Left forelimb (tissue), 1 donor: ENCODE measurements at regions not wholly inside any gene's neighbourhood (a gene's known extent, or its start where the extent isn't known, plus 50 kb on each side); places are given as distances from the start of the nearest gene placed in this dataset.
A peak's percentile ranks its signal among the peaks of the same experiment; 100 is the strongest.

Source experiments
- DNase-seq: peaks from one replicate; pipeline ENCODE4 v3.0.0-alpha.2; 2018; ENCODE audit warnings: low spot score

GRCh38 chr5:125176005-125176390, 429.6 kb upstream of the ZNF608 start:
- no peak for DNase-seq

- DNase-seq: no peak
These were observed 430.9 kb upstream of the ZNF608 start for GRCh38 chr5:125177340-125177739.

- DNase-seq: no peak
These were observed 433.2 kb upstream of the ZNF608 start for GRCh38 chr5:125179612-125180011.

- no peak for DNase-seq
These were observed 433.9 kb upstream of the ZNF608 start for GRCh38 chr5:125180231-125180829.

- no peak for DNase-seq
These were observed 434.7 kb upstream of the ZNF608 start for GRCh38 chr5:125181159-125181558.

- no peak for DNase-seq
These were observed 435.5 kb upstream of the ZNF608 start for GRCh38 chr5:125181955-125182354.

GRCh38 chr5:125185740-125186139, 439.3 kb upstream of the ZNF608 start:
- DNase-seq: no peak

GRCh38 chr5:125186911-125187375, 440.5 kb upstream of the ZNF608 start:
- no peak for DNase-seq

- no peak for DNase-seq
These were observed 443.1 kb upstream of the ZNF608 start for GRCh38 chr5:125189531-125189941.

GRCh38 chr5:125190232-125191087, 444.0 kb upstream of the ZNF608 start:
- DNase-seq: no peak

GRCh38 chr5:125194883-125195282, 448.4 kb upstream of the ZNF608 start:
- no peak for DNase-seq

GRCh38 chr5:125196481-125197111, 450.2 kb upstream of the ZNF608 start:
- no peak for DNase-seq

GRCh38 chr5:125197321-125197720, 450.9 kb upstream of the ZNF608 start:
- DNase-seq: no peak

GRCh38 chr5:125198270-125198974, 452.0 kb upstream of the ZNF608 start:
- DNase-seq: peak; percentile 80

GRCh38 chr5:125199373-125199772, 452.9 kb upstream of the ZNF608 start:
- no peak for DNase-seq

- no peak for DNase-seq
These were observed 453.8 kb upstream of the ZNF608 start for GRCh38 chr5:125199968-125200865.

- no peak for DNase-seq
These were observed 454.5 kb upstream of the ZNF608 start for GRCh38 chr5:125200866-125201373.

GRCh38 chr5:125201446-125202052, 455.1 kb upstream of the ZNF608 start:
- DNase-seq: no peak

- DNase-seq: no peak
These were observed 455.9 kb upstream of the ZNF608 start for GRCh38 chr5:125202353-125202752.

GRCh38 chr5:125202871-125203438, 456.5 kb upstream of the ZNF608 start:
- DNase-seq: no peak
